ENCODE measurements at regions not wholly inside any gene's neighbourhood (a gene's known extent, or its start where the extent isn't known, plus 50 kb on each side); places are given as distances from the start of the nearest gene placed in this dataset.
"Not testable (repeated sequence)": the region's sequence is repeated elsewhere in the genome, so short reads cannot be mapped to it uniquely, and the experiment has no call there.

- H3K18ac ChIP-seq (ENCODE audit: low read depth, low read length); dilution Hi-C loops (cut with HindIII; ENCODE audit: low sequenced_read_pairs, unreplicated experiment); H2BK5ac ChIP-seq (ENCODE audit: low read depth, low read length, poor library complexity, severe bottlenecking); H3K4me3 ChIP-seq (ENCODE audit: insufficient read depth, low read depth, low read length); in situ Hi-C loops (cut with MboI; ENCODE audit: low sequenced_read_pairs); H2BK15ac ChIP-seq (ENCODE audit: low read depth, low read length); H3K56ac ChIP-seq (ENCODE audit: extremely low read depth, insufficient read depth, low read length); H3K4me2 ChIP-seq (ENCODE audit: low read depth, low read length); ATAC-seq (ENCODE audit: low read depth); H4K20me1 ChIP-seq (ENCODE audit: insufficient read depth, low read length); POLR2A ChIA-PET (ENCODE audit: unreplicated experiment); H4K8ac ChIP-seq (ENCODE audit: low read depth in 2 of 2, low read length in 2 of 2); H3K27ac ChIP-seq (ENCODE audit: insufficient read depth, low read length); H3K36me3 ChIP-seq (ENCODE audit: control insufficient read depth, insufficient read depth, low read length); H4K91ac ChIP-seq (ENCODE audit: insufficient read depth, low read depth, low read length); H2BK20ac ChIP-seq (ENCODE audit: low read depth, low read length); H3K9me1 ChIP-seq (ENCODE audit: insufficient read depth, low read length); H2BK120ac ChIP-seq (ENCODE audit: low read depth, low read length); H2AK9ac ChIP-seq (replicated peaks; ENCODE audit: low read depth, low read length, poor library complexity); DNase-seq; H4K5ac ChIP-seq (ENCODE audit: low read depth, low read length); H3K4me1 ChIP-seq (ENCODE audit: control insufficient read depth, insufficient read depth, low read length); H3K9ac ChIP-seq (ENCODE audit: low read depth, low read length); H3K14ac ChIP-seq (replicated peaks; ENCODE audit: low read depth, low read length); intact Hi-C loops (cut with micrococcal nuclease); BruUV-seq (replicated peaks); H3K27me3 ChIP-seq (ENCODE audit: control insufficient read depth, insufficient read depth, low read length); H2AK5ac ChIP-seq (ENCODE audit: low read depth, low read length); H3K4ac ChIP-seq (ENCODE audit: low read depth, low read length); H2AFZ ChIP-seq (replicated peaks; ENCODE audit: low read length, poor library complexity); CTCF ChIA-PET; H3K79me1 ChIP-seq (ENCODE audit: low read depth in 1 of 2, low read length in 2 of 2); H3K23ac ChIP-seq (ENCODE audit: low read depth, low read length): not testable (repeated sequence)
- 46% methylated on average over 4 of the region's 17 CpGs; no CpG with 5 or more reads in 1 of the 2 experiments for WGBS, 2 experiments (ENCODE audit: extremely low coverage in 2 of 2, insufficient read length in 1 of 2)
- peaks cover 33% of the 10 kb centered on the region for H3K9me3 ChIP-seq (ENCODE audit: control insufficient read depth, insufficient read depth, low read length)
Measured at GRCh38 chr12:131224226-131225065, 270.7 kb downstream of the ADGRD1 start.

GRCh38 chr12:131225066-131225380 lies 271.3 kb downstream of the ADGRD1 start:
- H2BK120ac ChIP-seq (ENCODE audit: low read depth, low read length); POLR2A ChIA-PET (ENCODE audit: unreplicated experiment); H4K20me1 ChIP-seq (ENCODE audit: insufficient read depth, low read length); H2BK15ac ChIP-seq (ENCODE audit: low read depth, low read length); DNase-seq; dilution Hi-C loops (cut with HindIII; ENCODE audit: low sequenced_read_pairs, unreplicated experiment); H3K4me2 ChIP-seq (ENCODE audit: low read depth, low read length); in situ Hi-C loops (cut with MboI; ENCODE audit: low sequenced_read_pairs); H3K79me1 ChIP-seq (ENCODE audit: low read depth in 1 of 2, low read length in 2 of 2); BruUV-seq (replicated peaks); H3K18ac ChIP-seq (ENCODE audit: low read depth, low read length); H3K27me3 ChIP-seq (ENCODE audit: control insufficient read depth, insufficient read depth, low read length); H3K23ac ChIP-seq (ENCODE audit: low read depth, low read length); H3K4me1 ChIP-seq (ENCODE audit: control insufficient read depth, insufficient read depth, low read length); H3K36me3 ChIP-seq (ENCODE audit: control insufficient read depth, insufficient read depth, low read length); intact Hi-C loops (cut with micrococcal nuclease); H2AFZ ChIP-seq (replicated peaks; ENCODE audit: low read length, poor library complexity); CTCF ChIA-PET; H2BK20ac ChIP-seq (ENCODE audit: low read depth, low read length); H4K91ac ChIP-seq (ENCODE audit: insufficient read depth, low read depth, low read length); H2AK9ac ChIP-seq (replicated peaks; ENCODE audit: low read depth, low read length, poor library complexity); H2BK5ac ChIP-seq (ENCODE audit: low read depth, low read length, poor library complexity, severe bottlenecking); H3K14ac ChIP-seq (replicated peaks; ENCODE audit: low read depth, low read length); ATAC-seq (ENCODE audit: low read depth); H3K9me1 ChIP-seq (ENCODE audit: insufficient read depth, low read length); H3K9ac ChIP-seq (ENCODE audit: low read depth, low read length); H3K56ac ChIP-seq (ENCODE audit: extremely low read depth, insufficient read depth, low read length); H3K4ac ChIP-seq (ENCODE audit: low read depth, low read length); H4K8ac ChIP-seq (ENCODE audit: low read depth in 2 of 2, low read length in 2 of 2); H3K27ac ChIP-seq (ENCODE audit: insufficient read depth, low read length); H4K5ac ChIP-seq (ENCODE audit: low read depth, low read length); H2AK5ac ChIP-seq (ENCODE audit: low read depth, low read length); H3K4me3 ChIP-seq (ENCODE audit: insufficient read depth, low read depth, low read length): not testable (repeated sequence)
- no CpG with 5 or more reads among the region's 12 CpGs for WGBS, 2 experiments (ENCODE audit: extremely low coverage in 2 of 2, insufficient read length in 1 of 2)
- peaks cover 28% of the 10 kb centered on the region for H3K9me3 ChIP-seq (ENCODE audit: control insufficient read depth, insufficient read depth, low read length)

Data from IMR-90 (cell line).